Loucy (cell line): ENCODE measurements at regions not wholly inside any gene's neighbourhood (a gene's known extent, or its start where the extent isn't known, plus 50 kb on each side); places are given as distances from the start of the nearest gene placed in this dataset.

ENCODE experiments used
- EZH2phosphoT487 ChIP-seq: fragments of 200-600 bp; IDR thresholded peaks from 2 replicates; pipeline ENCODE4 v1.6.1; 2018; ENCODE audit warnings: antibody characterized with exemption, mild to moderate bottlenecking, moderate library complexity, borderline replicate concordance
- TF ChIP-seq, protein P1 (sequence below): fragments of 200-600 bp; sonication (generic); conservative IDR thresholded peaks from 2 replicates; pipeline ENCODE4 v1.5.1; 2014; ENCODE audit warnings: mild to moderate bottlenecking, antibody characterized with exemption, low read length

- TF ChIP-seq, protein P1, sequence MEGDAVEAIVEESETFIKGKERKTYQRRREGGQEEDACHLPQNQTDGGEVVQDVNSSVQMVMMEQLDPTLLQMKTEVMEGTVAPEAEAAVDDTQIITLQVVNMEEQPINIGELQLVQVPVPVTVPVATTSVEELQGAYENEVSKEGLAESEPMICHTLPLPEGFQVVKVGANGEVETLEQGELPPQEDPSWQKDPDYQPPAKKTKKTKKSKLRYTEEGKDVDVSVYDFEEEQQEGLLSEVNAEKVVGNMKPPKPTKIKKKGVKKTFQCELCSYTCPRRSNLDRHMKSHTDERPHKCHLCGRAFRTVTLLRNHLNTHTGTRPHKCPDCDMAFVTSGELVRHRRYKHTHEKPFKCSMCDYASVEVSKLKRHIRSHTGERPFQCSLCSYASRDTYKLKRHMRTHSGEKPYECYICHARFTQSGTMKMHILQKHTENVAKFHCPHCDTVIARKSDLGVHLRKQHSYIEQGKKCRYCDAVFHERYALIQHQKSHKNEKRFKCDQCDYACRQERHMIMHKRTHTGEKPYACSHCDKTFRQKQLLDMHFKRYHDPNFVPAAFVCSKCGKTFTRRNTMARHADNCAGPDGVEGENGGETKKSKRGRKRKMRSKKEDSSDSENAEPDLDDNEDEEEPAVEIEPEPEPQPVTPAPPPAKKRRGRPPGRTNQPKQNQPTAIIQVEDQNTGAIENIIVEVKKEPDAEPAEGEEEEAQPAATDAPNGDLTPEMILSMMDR = no peak
- no peak for TF ChIP-seq EZH2phosphoT487
Measured at GRCh38 chr6:113412589-113413357, 444.4 kb upstream of the MARCKS start.
